Nephron (organoid): ENCODE measurements at regions not wholly inside any gene's neighbourhood (a gene's known extent, or its start where the extent isn't known, plus 50 kb on each side); places are given as distances from the start of the nearest gene placed in this dataset.
A peak's percentile ranks its signal among the peaks of the same experiment; 100 is the strongest.

Source experiments
- H3K27ac Mint-ChIP-seq, 3 experiments: 2 replicates each; pipeline ENCODE4 v1.8.0; 2020; ENCODE audit warnings: mixed read lengths in 3 of 3, mild to moderate bottlenecking in 2 of 3, moderate library complexity in 1 of 3
- H3K27me3 Mint-ChIP-seq: 2 replicates; pipeline ENCODE4 v1.8.0; 2021; ENCODE audit warnings: low read depth, mild to moderate bottlenecking, moderate library complexity, mixed read lengths
- H3K36me3 Mint-ChIP-seq: 2 replicates; pipeline ENCODE4 v1.8.0; 2020; ENCODE audit warnings: low read depth, mixed read lengths
- H3K4me1 Mint-ChIP-seq: 2 replicates; pipeline ENCODE4 v1.8.0; 2020; ENCODE audit warnings: mixed read lengths
- H3K4me3 Mint-ChIP-seq, 3 experiments: 2 replicates each; pipeline ENCODE4 v1.8.0; 2020; ENCODE audit warnings: mild to moderate bottlenecking in 3 of 3, mixed read lengths in 3 of 3, moderate library complexity in 2 of 3
- H3K9me3 Mint-ChIP-seq: 2 replicates; pipeline ENCODE4 v1.8.0; 2020; ENCODE audit warnings: mixed read lengths
- CTCF ChIP-seq, 3 experiments: fragments of 200-600 bp; sonication (generic); IDR thresholded peaks; one replicate each; pipeline ENCODE4 v1.5.0; 2021; ENCODE audit warnings: antibody characterized with exemption in 3 of 3; ENCODE audit not compliant: unreplicated experiment in 3 of 3

GRCh38 chr3:76668653-76669052 is 371.2 kb upstream of the ROBO2 start:
- peak overlapping the region in 2 of 3 experiments; percentile 44 to 63 for H3K27ac Mint-ChIP-seq
- H3K4me1 Mint-ChIP-seq = no peaks in the 10 kb centered on the region
- H3K27me3 Mint-ChIP-seq = no peaks in the 10 kb centered on the region

GRCh38 chr3:76669322-76669721 is 370.6 kb upstream of the ROBO2 start:
- TF ChIP-seq CTCF (IDR thresholded peaks at IDR 0.05; ENCODE audit: unreplicated experiment in 3 of 3) = no peak

More at GRCh38 chr3:76668653-76669052, 371.2 kb upstream of the ROBO2 start:
- no peak for TF ChIP-seq CTCF (IDR thresholded peaks at IDR 0.05; ENCODE audit: unreplicated experiment in 3 of 3)
- Mint-ChIP-seq H3K4me3 (no peak overlapping the region), H3K36me3 (no peaks in the 10 kb centered on the region), H3K9me3 (no peaks in the 10 kb centered on the region)

GRCh38 chr3:76673171-76673570 is 366.7 kb upstream of the ROBO2 start:
- no peak for TF ChIP-seq CTCF (IDR thresholded peaks at IDR 0.05; ENCODE audit: unreplicated experiment in 3 of 3)
- Mint-ChIP-seq H3K4me3 (no peak overlapping the region), H3K27me3 (no peaks in the 10 kb centered on the region), H3K4me1 (no peaks in the 10 kb centered on the region), H3K27ac (no peak overlapping the region), H3K36me3 (no peaks in the 10 kb centered on the region), H3K9me3 (no peaks in the 10 kb centered on the region)

More at GRCh38 chr3:76669322-76669721, 370.6 kb upstream of the ROBO2 start:
- Mint-ChIP-seq H3K9me3 (no peaks in the 10 kb centered on the region), H3K36me3 (no peaks in the 10 kb centered on the region), H3K27me3 (no peaks in the 10 kb centered on the region), H3K27ac (peak overlapping the region in 1 of 3 experiments; percentile 63), H3K4me1 (no peaks in the 10 kb centered on the region), H3K4me3 (no peak overlapping the region)

GRCh38 chr3:76679541-76679940 is 360.4 kb upstream of the ROBO2 start:
- H3K4me3 Mint-ChIP-seq = no peak overlapping the region
- H3K36me3 Mint-ChIP-seq = no peaks in the 10 kb centered on the region
- H3K9me3 Mint-ChIP-seq = no peaks in the 10 kb centered on the region
- H3K27me3 Mint-ChIP-seq = no peaks in the 10 kb centered on the region
- no peak overlapping the region for H3K27ac Mint-ChIP-seq
- TF ChIP-seq CTCF (IDR thresholded peaks at IDR 0.05; ENCODE audit: unreplicated experiment in 3 of 3) = peak; percentile 45 to 55 (median 49)
- no peaks in the 10 kb centered on the region for H3K4me1 Mint-ChIP-seq

GRCh38 chr3:76683256-76683655 is 356.6 kb upstream of the ROBO2 start:
- H3K27ac Mint-ChIP-seq = no peak overlapping the region
- no peaks in the 10 kb centered on the region for H3K27me3 Mint-ChIP-seq
- no peak for TF ChIP-seq CTCF (IDR thresholded peaks at IDR 0.05; ENCODE audit: unreplicated experiment in 3 of 3)
- H3K4me1 Mint-ChIP-seq = no peaks in the 10 kb centered on the region
- no peak overlapping the region for H3K4me3 Mint-ChIP-seq
- H3K36me3 Mint-ChIP-seq = no peaks in the 10 kb centered on the region
- no peaks in the 10 kb centered on the region for H3K9me3 Mint-ChIP-seq

GRCh38 chr3:76684946-76685345 is 355.0 kb upstream of the ROBO2 start:
- TF ChIP-seq CTCF (IDR thresholded peaks at IDR 0.05; ENCODE audit: unreplicated experiment in 3 of 3) = no peak
- H3K36me3 Mint-ChIP-seq = no peaks in the 10 kb centered on the region
- no peaks in the 10 kb centered on the region for H3K27me3 Mint-ChIP-seq
- no peaks in the 10 kb centered on the region for H3K4me1 Mint-ChIP-seq
- H3K9me3 Mint-ChIP-seq = no peaks in the 10 kb centered on the region
- no peak overlapping the region for H3K27ac Mint-ChIP-seq
- no peak overlapping the region for H3K4me3 Mint-ChIP-seq
